AG04449 (cell line): ENCODE measurements at regions not wholly inside any gene's neighbourhood (a gene's known extent, or its start where the extent isn't known, plus 50 kb on each side); places are given as distances from the start of the nearest gene placed in this dataset.

ENCODE experiments used
- CTCF ChIA-PET: fragments of 350-600 bp; formaldehyde crosslinking; extraction: SDS; loops from one replicate; lab custom pipeline; 2021; ENCODE audit warnings: antibody characterized with exemption; lab: Yijun Ruan, JAX
- POLR2A ChIA-PET: fragments of 400-600, 350-600 bp; formaldehyde crosslinking; extraction: SDS; loops from one replicate; lab custom pipeline; 2020; ENCODE audit warnings: antibody characterized with exemption, inconsistent platforms; lab: Yijun Ruan, JAX
- DNase-seq: peaks from one replicate; pipeline ENCODE4 v3.0.0-alpha.2; 2010; ENCODE audit warnings: low read depth, low spot score
- H3K4me3 ChIP-seq: 2 replicates; pipeline ENCODE4 v1.5.1; 2011; ENCODE audit warnings: low read depth, mild to moderate bottlenecking, control low read depth, low read length
- TF ChIP-seq, protein P1 (sequence below): IDR thresholded peaks from one replicate; pipeline ENCODE4 v1.5.1; 2011; ENCODE audit warnings: mild to moderate bottlenecking, moderate library complexity, low read length, control low read depth, inconsistent platforms; ENCODE audit not compliant: insufficient read depth; ENCODE audit errors: missing control alignments

DNA sequence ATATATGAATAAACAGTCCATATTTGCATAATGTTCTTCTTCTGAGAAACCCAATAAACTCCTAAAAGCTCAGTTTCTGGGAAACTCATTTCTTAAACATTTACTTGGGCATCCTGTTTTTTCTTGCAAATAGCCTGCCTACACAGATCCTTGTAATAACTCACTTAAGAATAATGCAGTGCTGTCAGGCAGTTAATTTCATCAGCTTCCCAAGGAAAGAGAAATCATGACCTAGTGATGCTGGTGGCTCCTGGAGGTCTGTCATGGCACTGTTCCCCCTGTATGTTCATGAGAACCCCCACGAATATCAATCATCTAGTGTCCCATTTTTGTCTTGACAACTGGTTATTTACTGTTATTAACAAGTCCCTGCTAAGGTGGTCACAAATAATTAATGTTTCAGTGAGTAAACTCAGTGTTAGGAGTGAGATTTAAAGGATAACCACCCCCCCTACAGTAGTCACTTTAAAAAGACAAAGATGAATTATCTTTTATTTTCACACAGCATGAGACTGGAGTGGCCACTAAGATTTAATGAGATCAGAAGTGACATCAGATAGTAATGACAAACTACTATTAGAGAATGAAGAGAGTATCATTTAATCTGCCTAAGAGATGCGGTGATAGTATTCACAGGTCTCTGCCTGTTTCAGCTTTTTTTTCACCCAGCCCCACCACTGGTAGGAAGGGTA, 279.5 kb upstream of the NECTIN3 start:
- CTCF ChIA-PET: no interaction called here
- POLR2A ChIA-PET: no interaction called here
- DNase-seq: no peak

DNA sequence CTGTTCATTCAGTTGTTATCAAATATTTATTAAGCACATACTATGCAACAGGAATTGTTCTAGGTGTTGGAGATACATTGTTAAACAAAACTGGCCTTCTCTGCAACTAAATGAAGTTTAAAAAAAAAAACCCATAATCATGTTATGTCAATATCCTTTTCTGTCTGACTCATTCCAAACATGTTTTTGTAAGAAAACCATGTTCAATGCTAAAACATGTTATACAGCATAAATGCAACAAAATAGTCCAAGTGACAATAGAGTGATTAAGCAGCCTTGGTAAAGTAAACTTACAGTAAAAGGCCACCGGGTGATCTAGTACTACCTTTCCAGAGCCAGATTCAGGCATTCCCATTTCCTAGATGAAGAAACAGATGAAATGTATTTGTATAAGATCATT, 278.0 kb upstream of the NECTIN3 start:
- CTCF ChIA-PET: interaction anchor here (1.2 to 1.3 kb wide), 2 partner anchors 16 to 479 kb away, joined by 3 read pairs; no protein-coding TSS in a partner anchor
- POLR2A ChIA-PET: no interaction called here
- no peak overlapping the region for H3K4me3 ChIP-seq
- no peak for DNase-seq
- TF ChIP-seq, protein P1, sequence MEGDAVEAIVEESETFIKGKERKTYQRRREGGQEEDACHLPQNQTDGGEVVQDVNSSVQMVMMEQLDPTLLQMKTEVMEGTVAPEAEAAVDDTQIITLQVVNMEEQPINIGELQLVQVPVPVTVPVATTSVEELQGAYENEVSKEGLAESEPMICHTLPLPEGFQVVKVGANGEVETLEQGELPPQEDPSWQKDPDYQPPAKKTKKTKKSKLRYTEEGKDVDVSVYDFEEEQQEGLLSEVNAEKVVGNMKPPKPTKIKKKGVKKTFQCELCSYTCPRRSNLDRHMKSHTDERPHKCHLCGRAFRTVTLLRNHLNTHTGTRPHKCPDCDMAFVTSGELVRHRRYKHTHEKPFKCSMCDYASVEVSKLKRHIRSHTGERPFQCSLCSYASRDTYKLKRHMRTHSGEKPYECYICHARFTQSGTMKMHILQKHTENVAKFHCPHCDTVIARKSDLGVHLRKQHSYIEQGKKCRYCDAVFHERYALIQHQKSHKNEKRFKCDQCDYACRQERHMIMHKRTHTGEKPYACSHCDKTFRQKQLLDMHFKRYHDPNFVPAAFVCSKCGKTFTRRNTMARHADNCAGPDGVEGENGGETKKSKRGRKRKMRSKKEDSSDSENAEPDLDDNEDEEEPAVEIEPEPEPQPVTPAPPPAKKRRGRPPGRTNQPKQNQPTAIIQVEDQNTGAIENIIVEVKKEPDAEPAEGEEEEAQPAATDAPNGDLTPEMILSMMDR: no peak

More for the DNA sequence above, 279.5 kb upstream of the NECTIN3 start:
- TF ChIP-seq, protein P1: no peak
- H3K4me3 ChIP-seq: no peak overlapping the region

DNA sequence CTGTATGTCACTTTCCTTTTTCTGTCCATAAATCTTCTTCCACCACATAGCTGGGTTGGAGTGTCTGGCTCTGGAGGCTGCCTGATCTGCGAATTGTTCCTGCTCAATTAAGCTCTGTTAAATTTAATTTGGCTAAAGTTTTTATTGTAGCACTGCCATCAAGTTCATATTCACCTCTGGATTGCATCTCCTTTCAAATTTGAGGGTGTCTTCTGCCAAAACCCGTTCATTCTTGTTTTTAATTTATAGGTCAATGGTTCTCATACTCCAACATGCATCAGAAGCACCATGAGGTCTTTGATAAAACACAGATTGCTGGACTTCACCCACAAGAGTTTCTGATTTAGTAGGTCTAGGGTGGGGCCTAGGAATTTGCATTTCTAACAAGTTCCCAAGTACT, 276.5 kb upstream of the NECTIN3 start:
- ChIA-PET POLR2A (interaction anchor here (1.3 kb wide), 1 partner anchor 19 kb away, joined by 3 read pairs; no protein-coding TSS in a partner anchor), CTCF (interaction anchor here (1.3 kb wide), 1 partner anchor 481 kb away, joined by 3 read pairs; no protein-coding TSS in a partner anchor)
- TF ChIP-seq, protein P1: no peak
- no peak for DNase-seq
- no peak overlapping the region for H3K4me3 ChIP-seq

DNA sequence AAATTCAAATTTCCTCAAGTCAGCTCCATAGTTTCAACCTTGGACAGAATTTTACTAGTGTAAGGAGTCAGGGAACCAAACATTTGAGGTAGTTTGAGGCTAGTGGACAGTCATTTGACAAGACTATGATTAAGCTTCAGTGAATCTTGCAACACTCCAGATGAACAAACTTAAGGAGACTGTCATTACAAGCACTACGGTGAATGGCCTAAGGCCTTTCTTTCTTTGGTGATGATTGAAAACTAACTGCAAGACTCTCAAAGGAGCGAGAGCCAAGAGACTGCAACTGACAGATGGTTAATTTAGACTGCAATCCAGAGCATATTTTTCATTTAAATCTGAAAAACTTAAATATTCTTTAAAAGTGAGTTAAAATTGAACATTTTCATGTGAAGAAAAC, 272.3 kb upstream of the NECTIN3 start:
- POLR2A ChIA-PET: no interaction called here
- H3K4me3 ChIP-seq: no peak overlapping the region
- TF ChIP-seq, protein P1: no peak
- CTCF ChIA-PET: no interaction called here
- no peak for DNase-seq

DNA sequence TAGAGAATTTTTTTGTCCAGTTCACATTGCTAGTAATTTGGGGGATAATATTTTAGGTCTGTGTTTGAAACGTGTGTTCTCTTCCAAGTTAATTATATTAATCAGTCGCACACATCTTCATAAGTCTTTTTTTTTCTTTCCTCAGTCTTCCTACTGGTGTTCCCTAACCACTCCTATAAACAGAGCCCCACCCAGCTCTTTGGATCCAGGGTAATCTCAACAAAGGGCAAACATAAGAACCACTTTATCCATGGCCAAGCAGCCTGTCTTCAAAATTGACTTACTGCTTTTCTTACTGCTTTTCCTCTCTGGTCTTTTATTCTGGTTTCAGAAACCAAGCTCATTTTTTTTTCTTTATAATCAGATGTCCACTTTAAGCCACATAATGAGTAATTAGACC, 266.8 kb upstream of the NECTIN3 start:
- ChIA-PET CTCF (no interaction called here), POLR2A (no interaction called here)
- no peak for DNase-seq
- H3K4me3 ChIP-seq: no peak overlapping the region
- TF ChIP-seq, protein P1: no peak

DNA sequence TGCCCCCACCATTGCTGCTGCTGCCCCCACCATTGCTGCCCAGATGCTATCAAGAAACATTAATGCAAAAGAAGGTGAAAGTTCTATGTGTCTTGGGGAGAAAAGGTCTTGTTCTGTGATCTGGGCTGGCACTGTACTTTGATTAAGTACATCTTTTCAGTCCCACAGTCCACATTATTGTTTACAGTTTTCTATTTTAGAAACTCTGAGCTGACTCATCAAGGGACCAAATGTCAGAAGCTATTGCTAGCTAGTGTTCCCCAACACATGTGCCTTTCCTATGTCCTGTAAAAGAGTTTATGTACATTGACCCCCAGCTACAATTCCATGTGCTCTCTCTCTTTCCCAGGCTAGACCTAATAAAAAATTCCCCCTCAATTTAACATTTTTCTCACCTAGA, 264.7 kb upstream of the NECTIN3 start:
- ChIA-PET CTCF (no interaction called here), POLR2A (no interaction called here)
- TF ChIP-seq, protein P1: no peak
- no peak for DNase-seq
- no peak overlapping the region for H3K4me3 ChIP-seq
